ENCODE measurements at regions not wholly inside any gene's neighbourhood (a gene's known extent, or its start where the extent isn't known, plus 50 kb on each side); places are given as distances from the start of the nearest gene placed in this dataset.

DNA sequence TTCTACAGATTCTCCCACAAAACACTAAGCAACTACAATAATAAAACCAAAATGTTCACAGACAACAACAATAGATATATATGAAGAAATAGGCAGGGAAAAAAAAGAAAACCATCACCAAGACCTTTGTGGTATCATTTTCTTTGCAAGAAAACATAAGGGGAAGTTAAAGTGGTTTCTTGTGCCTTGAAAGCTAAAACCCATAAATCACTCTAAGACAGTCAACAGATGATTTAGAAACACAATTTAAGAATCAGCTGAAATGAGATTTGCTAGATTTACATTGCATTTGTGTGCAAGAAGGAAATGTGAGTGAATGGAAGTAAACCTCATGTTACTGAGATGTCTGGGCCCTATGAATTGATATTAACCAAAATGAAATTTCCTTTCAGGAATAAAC is 1265.4 kb upstream of the GJE1 start:
- no peaks in the 10 kb centered on the region for H3K4me1 ChIP-seq

DNA sequence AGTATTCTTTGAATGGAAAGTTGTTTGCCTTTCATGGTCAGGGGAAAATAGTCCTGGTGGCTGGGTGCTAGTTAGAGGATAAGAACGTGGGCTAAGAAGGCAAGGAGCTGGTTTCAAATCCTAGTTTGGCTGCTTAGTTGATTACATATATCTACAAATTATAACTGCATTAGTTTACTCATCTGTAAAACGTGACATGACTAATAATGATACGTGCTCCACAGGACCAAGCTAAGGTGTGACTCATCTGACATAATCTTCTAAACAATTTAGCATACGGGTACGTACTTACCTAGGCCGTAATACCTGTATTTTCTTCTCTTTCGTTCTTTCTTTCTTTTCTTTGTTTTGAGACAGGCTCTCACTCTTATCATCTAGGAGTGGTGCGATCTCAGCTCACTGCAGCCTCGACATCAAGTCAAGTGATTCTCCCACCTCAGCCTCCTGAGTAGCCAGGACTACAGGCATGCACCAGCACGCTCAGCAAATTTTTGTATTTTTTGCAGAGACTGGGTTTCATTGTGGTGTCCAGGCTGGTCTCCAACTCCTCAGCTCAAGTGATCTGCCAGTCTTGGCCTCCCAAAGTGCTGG is 1274.2 kb upstream of the GJE1 start:
- intact Hi-C loops (cut with DNase I; ENCODE audit: low total_unique reads) = no loop called here
- H3K27ac ChIP-seq = peak overlapping the region in 1 of 2 donors; percentile 12
- H3K4me1 ChIP-seq = no peaks in the 10 kb centered on the region
- TF ChIP-seq POLR2A (IDR thresholded peaks at IDR 0.05) = no peak
- TF ChIP-seq, protein P1, sequence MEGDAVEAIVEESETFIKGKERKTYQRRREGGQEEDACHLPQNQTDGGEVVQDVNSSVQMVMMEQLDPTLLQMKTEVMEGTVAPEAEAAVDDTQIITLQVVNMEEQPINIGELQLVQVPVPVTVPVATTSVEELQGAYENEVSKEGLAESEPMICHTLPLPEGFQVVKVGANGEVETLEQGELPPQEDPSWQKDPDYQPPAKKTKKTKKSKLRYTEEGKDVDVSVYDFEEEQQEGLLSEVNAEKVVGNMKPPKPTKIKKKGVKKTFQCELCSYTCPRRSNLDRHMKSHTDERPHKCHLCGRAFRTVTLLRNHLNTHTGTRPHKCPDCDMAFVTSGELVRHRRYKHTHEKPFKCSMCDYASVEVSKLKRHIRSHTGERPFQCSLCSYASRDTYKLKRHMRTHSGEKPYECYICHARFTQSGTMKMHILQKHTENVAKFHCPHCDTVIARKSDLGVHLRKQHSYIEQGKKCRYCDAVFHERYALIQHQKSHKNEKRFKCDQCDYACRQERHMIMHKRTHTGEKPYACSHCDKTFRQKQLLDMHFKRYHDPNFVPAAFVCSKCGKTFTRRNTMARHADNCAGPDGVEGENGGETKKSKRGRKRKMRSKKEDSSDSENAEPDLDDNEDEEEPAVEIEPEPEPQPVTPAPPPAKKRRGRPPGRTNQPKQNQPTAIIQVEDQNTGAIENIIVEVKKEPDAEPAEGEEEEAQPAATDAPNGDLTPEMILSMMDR (IDR thresholded peaks at IDR 0.05) = no peak
- WGBS, 2 donors = 70 to 77% methylated on average over 10 of the region's 10 CpGs
- H3K9me3 ChIP-seq = no peaks in the 10 kb centered on the region
- H3K36me3 ChIP-seq (ENCODE audit: low read depth, missing control alignments) = no peaks in the 10 kb centered on the region
- no peaks in the 10 kb centered on the region for H3K27me3 ChIP-seq
- H3K4me3 ChIP-seq = no peak overlapping the region
- no peak for DNase-seq

More for the DNA sequence above, 1265.4 kb upstream of the GJE1 start:
- TF ChIP-seq POLR2A (IDR thresholded peaks at IDR 0.05) = no peak
- TF ChIP-seq, protein P1 (IDR thresholded peaks at IDR 0.05) = no peak
- no peak overlapping the region for H3K4me3 ChIP-seq
- H3K9me3 ChIP-seq = no peaks in the 10 kb centered on the region
- intact Hi-C loops (cut with DNase I; ENCODE audit: low total_unique reads) = no loop called here
- no peaks in the 10 kb centered on the region for H3K36me3 ChIP-seq (ENCODE audit: low read depth, missing control alignments)
- no peak overlapping the region for H3K27ac ChIP-seq
- H3K27me3 ChIP-seq = no peaks in the 10 kb centered on the region
- no peak for DNase-seq

GRCh38 chr6:140857739-140858380 is 1274.9 kb upstream of the GJE1 start:
- intact Hi-C loops (cut with DNase I; ENCODE audit: low total_unique reads) = no loop called here
- Histone ChIP-seq H3K27ac (peak overlapping the region in 1 of 2 donors; percentile 12), H3K4me3 (no peak overlapping the region), H3K9me3 (no peaks in the 10 kb centered on the region), H3K27me3 (no peaks in the 10 kb centered on the region), H3K36me3 (ENCODE audit: low read depth, missing control alignments) (no peaks in the 10 kb centered on the region), H3K4me1 (no peaks in the 10 kb centered on the region)
- WGBS, 2 donors = 74 to 90% methylated on average over 1 of the region's 1 CpG
- no peak for DNase-seq
- no peak for TF ChIP-seq POLR2A (IDR thresholded peaks at IDR 0.05)
- TF ChIP-seq, protein P1 (IDR thresholded peaks at IDR 0.05) = no peak

- DNase-seq = no peak
- no peak overlapping the region for H3K4me3 ChIP-seq
- intact Hi-C loops (cut with DNase I; ENCODE audit: low total_unique reads) = no loop called here
Observed at GRCh38 chr6:140855520-140855919, 1277.2 kb upstream of the GJE1 start.

More at GRCh38 chr6:140855520-140855919, 1277.2 kb upstream of the GJE1 start:
- Histone ChIP-seq H3K9me3 (no peaks in the 10 kb centered on the region), H3K4me1 (no peaks in the 10 kb centered on the region), H3K27me3 (no peaks in the 10 kb centered on the region), H3K36me3 (ENCODE audit: low read depth, missing control alignments) (no peaks in the 10 kb centered on the region), H3K27ac (no peak overlapping the region)
- TF ChIP-seq POLR2A (IDR thresholded peaks at IDR 0.05) = no peak
- TF ChIP-seq, protein P1 (IDR thresholded peaks at IDR 0.05) = no peak
